CD14-positive monocyte (primary cell): ENCODE measurements at regions not wholly inside any gene's neighbourhood (a gene's known extent, or its start where the extent isn't known, plus 50 kb on each side); places are given as distances from the start of the nearest gene placed in this dataset.

Experiments
- DNase-seq, 3 donors: peaks; one replicate each; pipeline ENCODE4 v3.0.0-alpha.2; 2011 to 2022
- H2AFZ ChIP-seq: 2 replicates; pipeline ENCODE4 v1.6.0; 2012; ENCODE audit warnings: mild to moderate bottlenecking, low read depth, low read length, inconsistent platforms; ENCODE audit not compliant: insufficient read depth, poor library complexity, severe bottlenecking
- H3K27ac ChIP-seq, 2 donors: 1 replicate in 1 of 2; 2 replicates in 1 of 2; pipeline ENCODE4 v1.5.1; 2012 to 2013; ENCODE audit warnings: low read length in 2 of 2, control low read depth in 1 of 2, inconsistent platforms in 1 of 2, low read depth in 1 of 2, mild to moderate bottlenecking in 1 of 2
- H3K27me3 ChIP-seq, 2 donors: one replicate each; pipeline versions ENCODE4 v1.6.0 to v1.6.1; 2011 to 2013; ENCODE audit warnings: low read length in 2 of 2; ENCODE audit not compliant: control insufficient read depth in 2 of 2, insufficient read depth in 2 of 2
- H3K36me3 ChIP-seq, 2 donors: replicated peaks in 1 of 2; 1 replicate in 1 of 2; 2 replicates in 1 of 2; pipeline versions ENCODE4 v1.5.1 to v1.6.1; 2012 to 2013; ENCODE audit warnings: low read length in 2 of 2, control low read depth in 1 of 2, inconsistent platforms in 1 of 2, mild to moderate bottlenecking in 1 of 2; ENCODE audit not compliant: insufficient read depth in 2 of 2, control insufficient read depth in 1 of 2
- H3K4me1 ChIP-seq, 2 donors: 1 replicate in 1 of 2; 2 replicates in 1 of 2; pipeline versions ENCODE4 v1.5.1 to v1.6.1; 2012 to 2013; ENCODE audit warnings: low read length in 2 of 2, control low read depth in 1 of 2, inconsistent platforms in 1 of 2, mild to moderate bottlenecking in 1 of 2, moderate library complexity in 1 of 2; ENCODE audit not compliant: insufficient read depth in 2 of 2, control insufficient read depth in 1 of 2
- H3K4me2 ChIP-seq: replicated peaks from 2 replicates; pipeline ENCODE3; 2012; ENCODE audit warnings: low read length, moderate library complexity, mild to moderate bottlenecking; ENCODE audit not compliant: poor library complexity, severe bottlenecking; ENCODE audit errors: extremely low read depth
- H3K4me3 ChIP-seq, 3 experiments: fragments of 200-600 bp in 1 of 3; sonication (generic) in 1 of 3; replicated peaks in 1 of 3; 1 replicate in 2 of 3; 2 replicates in 1 of 3; pipeline ENCODE4 v1.5.1; 2011 to 2013; ENCODE audit warnings: low read length in 3 of 3, mild to moderate bottlenecking in 3 of 3, control low read depth in 2 of 3, low read depth in 2 of 3, inconsistent platforms in 1 of 3, moderate library complexity in 1 of 3
- H3K79me2 ChIP-seq: 2 replicates; pipeline ENCODE4 v1.6.0; 2012; ENCODE audit warnings: mild to moderate bottlenecking, control low read depth, inconsistent platforms, low read length, moderate library complexity; ENCODE audit not compliant: insufficient read depth
- H3K9ac ChIP-seq: 2 replicates; pipeline ENCODE4 v1.6.0; 2017; ENCODE audit warnings: low read length, mild to moderate bottlenecking; ENCODE audit not compliant: insufficient read depth, poor library complexity, severe bottlenecking
- H3K9me3 ChIP-seq, 2 donors: replicated peaks in 1 of 2; 1 replicate in 1 of 2; 2 replicates in 1 of 2; pipeline versions ENCODE4 v1.5.1 to v1.6.1; 2012 to 2013; ENCODE audit warnings: low read length in 2 of 2, control low read depth in 1 of 2; ENCODE audit not compliant: control insufficient read depth in 1 of 2, insufficient read depth in 1 of 2
- H4K20me1 ChIP-seq: 2 replicates; pipeline ENCODE4 v1.6.0; 2012; ENCODE audit warnings: mild to moderate bottlenecking, low read length, control low read depth, moderate library complexity; ENCODE audit not compliant: insufficient read depth
- H3K27ac Mint-ChIP-seq, 7 donors: one replicate each; pipeline ENCODE4 v1.8.0; 2020; ENCODE audit warnings: mild to moderate bottlenecking in 7 of 7, mixed read lengths in 7 of 7, moderate library complexity in 6 of 7, inconsistent platforms in 2 of 7
- H3K27me3 Mint-ChIP-seq, 3 donors: one replicate each; pipeline ENCODE4 v1.8.0; 2021 to 2022; ENCODE audit warnings: low read depth in 3 of 3, mild to moderate bottlenecking in 3 of 3, mixed read lengths in 3 of 3, moderate library complexity in 3 of 3, inconsistent platforms in 1 of 3
- H3K36me3 Mint-ChIP-seq, 2 donors: one replicate each; pipeline ENCODE4 v1.8.0; 2020; ENCODE audit warnings: mixed read lengths in 2 of 2, inconsistent platforms in 1 of 2, mild to moderate bottlenecking in 1 of 2
- H3K4me1 Mint-ChIP-seq: one replicate; pipeline ENCODE4 v1.8.0; 2020; ENCODE audit warnings: mild to moderate bottlenecking, mixed read lengths
- H3K4me3 Mint-ChIP-seq, 2 donors: one replicate each; pipeline ENCODE4 v1.8.0; 2020; ENCODE audit warnings: mild to moderate bottlenecking in 2 of 2, mixed read lengths in 2 of 2, moderate library complexity in 1 of 2
- H3K9me3 Mint-ChIP-seq, 7 donors: one replicate each; pipeline ENCODE4 v1.8.0; 2020 to 2022; ENCODE audit warnings: mixed read lengths in 7 of 7, mild to moderate bottlenecking in 6 of 7, moderate library complexity in 6 of 7, inconsistent platforms in 2 of 7
- WGBS: methylation state at CpG from one replicate; pipeline ENCODE4 v1.1.5; 2013; ENCODE audit warnings: missing lambda C conversion rate; ENCODE audit not compliant: insufficient coverage; 5-methylcytosine and 5-hydroxymethylcytosine counted together
- intact Hi-C, 2 donors: fragments of 100-400 bp; cut with micrococcal nuclease; formaldehyde crosslinking; loops; one replicate each; pipeline versions ENCODE4 v1.15.0 to v1.15.1; 2023
- TF ChIP-seq, protein P1 (sequence below): fragments of 200-600 bp; IDR thresholded peaks from one replicate; pipeline ENCODE4 v1.8.0; 2022; ENCODE audit warnings: antibody characterized with exemption, mild to moderate bottlenecking

DNA sequence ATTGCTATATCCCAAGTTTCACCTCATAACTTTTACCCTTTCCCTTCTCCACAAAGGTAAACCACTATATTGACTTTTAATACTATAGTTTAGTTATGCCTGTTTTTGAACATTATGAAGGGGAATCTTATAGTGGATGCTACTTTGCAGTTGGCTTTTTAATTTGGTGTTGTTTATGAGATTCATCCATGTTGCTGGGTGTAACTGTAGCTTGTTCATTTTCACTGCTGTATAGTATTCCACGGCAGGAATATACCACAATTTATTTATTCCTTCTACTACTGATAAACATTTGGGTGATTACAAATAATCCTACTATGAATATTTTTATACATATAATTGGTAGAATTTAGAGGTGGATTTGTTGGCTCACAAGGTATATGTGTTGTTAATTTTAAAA is 88.4 kb upstream of the NALF2 start:
- WGBS, result no CpG with 5 or more reads among the region's 1 CpG
- H3K4me2 ChIP-seq, result no peak overlapping the region
- peaks cover 0 to 17% (median 3%) of the 10 kb centered on the region in 7 donors for H3K9me3 Mint-ChIP-seq
- no peak overlapping the region for H3K4me3 Mint-ChIP-seq
- no peaks in the 10 kb centered on the region for H3K4me1 ChIP-seq
- no peak overlapping the region for H2AFZ ChIP-seq
- no peak for DNase-seq
- no peak overlapping the region for H3K4me3 ChIP-seq
- no peaks in the 10 kb centered on the region for H4K20me1 ChIP-seq
- H3K27me3 ChIP-seq, result no peaks in the 10 kb centered on the region
- H3K79me2 ChIP-seq, result no peaks in the 10 kb centered on the region
- H3K9ac ChIP-seq, result no peak overlapping the region
- H3K27ac Mint-ChIP-seq, result no peak overlapping the region
- no peak overlapping the region for H3K27ac ChIP-seq
- intact Hi-C loops, result no loop called here
- TF ChIP-seq, protein P1, sequence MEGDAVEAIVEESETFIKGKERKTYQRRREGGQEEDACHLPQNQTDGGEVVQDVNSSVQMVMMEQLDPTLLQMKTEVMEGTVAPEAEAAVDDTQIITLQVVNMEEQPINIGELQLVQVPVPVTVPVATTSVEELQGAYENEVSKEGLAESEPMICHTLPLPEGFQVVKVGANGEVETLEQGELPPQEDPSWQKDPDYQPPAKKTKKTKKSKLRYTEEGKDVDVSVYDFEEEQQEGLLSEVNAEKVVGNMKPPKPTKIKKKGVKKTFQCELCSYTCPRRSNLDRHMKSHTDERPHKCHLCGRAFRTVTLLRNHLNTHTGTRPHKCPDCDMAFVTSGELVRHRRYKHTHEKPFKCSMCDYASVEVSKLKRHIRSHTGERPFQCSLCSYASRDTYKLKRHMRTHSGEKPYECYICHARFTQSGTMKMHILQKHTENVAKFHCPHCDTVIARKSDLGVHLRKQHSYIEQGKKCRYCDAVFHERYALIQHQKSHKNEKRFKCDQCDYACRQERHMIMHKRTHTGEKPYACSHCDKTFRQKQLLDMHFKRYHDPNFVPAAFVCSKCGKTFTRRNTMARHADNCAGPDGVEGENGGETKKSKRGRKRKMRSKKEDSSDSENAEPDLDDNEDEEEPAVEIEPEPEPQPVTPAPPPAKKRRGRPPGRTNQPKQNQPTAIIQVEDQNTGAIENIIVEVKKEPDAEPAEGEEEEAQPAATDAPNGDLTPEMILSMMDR, result no peak
- H3K27me3 Mint-ChIP-seq, result peaks cover 1 to 5% (median 1%) of the 10 kb centered on the region in 3 donors
- no peaks in the 10 kb centered on the region for H3K36me3 Mint-ChIP-seq
- no peaks in the 10 kb centered on the region for H3K9me3 ChIP-seq
- no peaks in the 10 kb centered on the region for H3K36me3 ChIP-seq
- no peaks in the 10 kb centered on the region for H3K4me1 Mint-ChIP-seq

DNA sequence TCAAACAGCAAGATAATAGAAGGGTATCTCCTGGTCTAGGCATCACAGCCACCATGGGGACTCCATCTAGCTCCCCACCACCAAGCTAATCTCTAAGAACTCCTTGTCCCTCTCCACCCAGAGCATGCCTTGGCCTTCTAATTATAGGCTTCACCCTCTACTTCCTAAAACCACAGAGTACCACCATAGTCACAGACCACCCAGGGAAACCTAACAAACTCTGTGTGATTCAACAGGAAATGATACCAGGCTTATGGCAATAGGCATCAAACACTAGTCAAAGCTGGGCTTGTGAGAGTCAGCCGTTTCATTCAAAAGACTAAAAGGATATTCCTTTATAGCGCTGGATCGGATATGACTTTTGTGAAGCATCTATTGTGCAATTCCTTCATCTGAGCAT is 91.5 kb upstream of the NALF2 start:
- H3K36me3 Mint-ChIP-seq, result no peaks in the 10 kb centered on the region
- Histone ChIP-seq H2AFZ (no peak overlapping the region), H3K4me2 (no peak overlapping the region), H3K4me1 (no peaks in the 10 kb centered on the region), H3K9ac (no peak overlapping the region), H3K79me2 (no peaks in the 10 kb centered on the region), H3K9me3 (no peaks in the 10 kb centered on the region), H4K20me1 (no peaks in the 10 kb centered on the region), H3K36me3 (no peaks in the 10 kb centered on the region), H3K27ac (no peak overlapping the region), H3K4me3 (no peak overlapping the region), H3K27me3 (no peaks in the 10 kb centered on the region)
- no peak overlapping the region for H3K27ac Mint-ChIP-seq
- no peak for DNase-seq
- H3K27me3 Mint-ChIP-seq, result peaks cover 0 to 2% (median 0%) of the 10 kb centered on the region in 3 donors
- no peaks in the 10 kb centered on the region for H3K4me1 Mint-ChIP-seq
- intact Hi-C loops, result no loop called here
- TF ChIP-seq, protein P1, result no peak
- no peak overlapping the region for H3K4me3 Mint-ChIP-seq
- H3K9me3 Mint-ChIP-seq, result peaks cover 0 to 17% (median 2%) of the 10 kb centered on the region in 7 donors
- no CpG with 5 or more reads among the region's 3 CpGs for WGBS
